SU-DHL-6 (cell line): ENCODE measurements at regions not wholly inside any gene's neighbourhood (a gene's known extent, or its start where the extent isn't known, plus 50 kb on each side); places are given as distances from the start of the nearest gene placed in this dataset.

Experiments used
- H2AFZ ChIP-seq: fragments of 200-600 bp; sonication (generic); 2 replicates; pipeline ENCODE4 v1.6.1; 2014; ENCODE audit warnings: low read depth, mild to moderate bottlenecking, moderate library complexity, mixed read lengths, antibody characterized with exemption, low read length; ENCODE audit not compliant: severe bottlenecking
- H3F3A ChIP-seq: fragments of 200-600 bp; shearing (Covaris generic); 2 replicates; pipeline ENCODE4 v1.6.0; 2016; ENCODE audit warnings: antibody characterized with exemption, mild to moderate bottlenecking; ENCODE audit not compliant: insufficient read depth
- H3K27ac ChIP-seq: fragments of 200-600 bp; sonication (generic); 2 replicates; pipeline ENCODE4 v1.5.1; 2016; ENCODE audit warnings: low read depth, mild to moderate bottlenecking, low read length, moderate library complexity, mixed read lengths
- H3K27me3 ChIP-seq: fragments of 200-600 bp; sonication (generic), shearing (Covaris generic); 2 replicates; pipeline ENCODE4 v1.6.0; 2014; ENCODE audit warnings: mild to moderate bottlenecking, low read length
- H3K36me3 ChIP-seq: fragments of 200-600 bp; sonication (generic); 2 replicates; pipeline ENCODE4 v1.6.1; 2014; ENCODE audit warnings: mild to moderate bottlenecking, low read length, mixed read lengths
- H3K4me2 ChIP-seq: fragments of 300-600, 200-600 bp; shearing (Covaris generic), sonication (generic); 2 replicates; pipeline ENCODE4 v1.6.0; 2014; ENCODE audit warnings: low read length, low read depth, mild to moderate bottlenecking; ENCODE audit not compliant: poor library complexity, severe bottlenecking
- H3K4me3 ChIP-seq: fragments of 200-600 bp; sonication (generic); 2 replicates; pipeline ENCODE4 v1.5.1; 2014; ENCODE audit warnings: antibody characterized with exemption, low read length, mild to moderate bottlenecking, mixed read lengths; ENCODE audit not compliant: insufficient read depth, poor library complexity, severe bottlenecking
- H3K79me2 ChIP-seq: fragments of 200-600 bp; sonication (generic); 2 replicates; pipeline ENCODE4 v1.6.1; 2014; ENCODE audit warnings: mild to moderate bottlenecking, low read length, moderate library complexity; ENCODE audit not compliant: insufficient read depth
- H3K9ac ChIP-seq: fragments of 200-600 bp; sonication (generic); 2 replicates; pipeline ENCODE4 v1.7.0; 2014; ENCODE audit warnings: mild to moderate bottlenecking, low read length
- H3K9me2 ChIP-seq: fragments of 200-600 bp; sonication (generic); replicated peaks from 2 replicates; pipeline ENCODE4 v1.6.1; 2014; ENCODE audit warnings: low read length; ENCODE audit not compliant: insufficient read depth
- H3K9me3 ChIP-seq: fragments of 200-600 bp; sonication (generic); 2 replicates; pipeline ENCODE4 v1.6.1; 2014; ENCODE audit warnings: low read length, mixed read lengths; ENCODE audit not compliant: insufficient read depth
- H4K20me1 ChIP-seq: fragments of 200-600 bp; sonication (generic); 2 replicates; pipeline ENCODE4 v1.6.1; 2014; ENCODE audit warnings: low read depth, mild to moderate bottlenecking, antibody characterized with exemption, low read length, moderate library complexity, mixed read lengths
- CTCF ChIP-seq: fragments of 200-600 bp; sonication (generic); IDR thresholded peaks from one replicate; pipeline ENCODE4 v1.5.1; 2017; ENCODE audit warnings: antibody characterized with exemption, mild to moderate bottlenecking, low read length, moderate library complexity; ENCODE audit not compliant: insufficient read depth, poor library complexity, severe bottlenecking
- EZH2phosphoT487 ChIP-seq: fragments of 200-600 bp; sonication (generic), shearing (Covaris generic); conservative IDR thresholded peaks from 2 replicates; pipeline ENCODE4 v1.6.1; 2018; ENCODE audit warnings: mild to moderate bottlenecking, antibody characterized with exemption, low read length, moderate library complexity, mixed read lengths

- no peak overlapping the region for H3K9ac ChIP-seq
- H3F3A ChIP-seq = no peaks in the 10 kb centered on the region
- H3K79me2 ChIP-seq = no peaks in the 10 kb centered on the region
- no peak overlapping the region for H2AFZ ChIP-seq
- H3K27me3 ChIP-seq = no peaks in the 10 kb centered on the region
- no peak overlapping the region for H3K27ac ChIP-seq
- no peaks in the 10 kb centered on the region for H3K9me3 ChIP-seq
- H3K36me3 ChIP-seq = no peaks in the 10 kb centered on the region
- no peak overlapping the region for H3K4me2 ChIP-seq
- no peaks in the 10 kb centered on the region for H3K9me2 ChIP-seq
- H4K20me1 ChIP-seq = no peaks in the 10 kb centered on the region
- no peak overlapping the region for H3K4me3 ChIP-seq
- TF ChIP-seq EZH2phosphoT487 = no peak
- no peak for TF ChIP-seq CTCF
These were observed 689.1 kb upstream of the LMCD1 start for GRCh38 chr3:7812490-7812889.

- no peak overlapping the region for H3K4me2 ChIP-seq
- no peaks in the 10 kb centered on the region for H3K9me2 ChIP-seq
- no peaks in the 10 kb centered on the region for H3K79me2 ChIP-seq
- TF ChIP-seq CTCF = no peak
- TF ChIP-seq EZH2phosphoT487 = no peak
- no peak overlapping the region for H3K27ac ChIP-seq
- H3K27me3 ChIP-seq = no peaks in the 10 kb centered on the region
- H3K9me3 ChIP-seq = no peaks in the 10 kb centered on the region
- no peak overlapping the region for H2AFZ ChIP-seq
- H3K36me3 ChIP-seq = no peaks in the 10 kb centered on the region
- no peak overlapping the region for H3K4me3 ChIP-seq
- no peak overlapping the region for H3K9ac ChIP-seq
- no peaks in the 10 kb centered on the region for H3F3A ChIP-seq
- H4K20me1 ChIP-seq = no peaks in the 10 kb centered on the region
These were observed 688.3 kb upstream of the LMCD1 start for GRCh38 chr3:7813365-7813764.

- no peak overlapping the region for H3K27ac ChIP-seq
- H2AFZ ChIP-seq = no peak overlapping the region
- H3F3A ChIP-seq = no peaks in the 10 kb centered on the region
- H3K79me2 ChIP-seq = no peaks in the 10 kb centered on the region
- no peaks in the 10 kb centered on the region; the same call in 1 of the 2 replicates for H3K36me3 ChIP-seq
- H3K9me3 ChIP-seq = no peaks in the 10 kb centered on the region
- TF ChIP-seq EZH2phosphoT487 (no peak), CTCF (no peak)
- no peak overlapping the region for H3K4me3 ChIP-seq
- no peak overlapping the region for H3K4me2 ChIP-seq
- no peaks in the 10 kb centered on the region for H3K27me3 ChIP-seq
- no peaks in the 10 kb centered on the region for H4K20me1 ChIP-seq
- no peaks in the 10 kb centered on the region for H3K9me2 ChIP-seq
- H3K9ac ChIP-seq = no peak overlapping the region
These were observed 684.4 kb upstream of the LMCD1 start for GRCh38 chr3:7817239-7817638.
